ENCODE measurements at regions not wholly inside any gene's neighbourhood (a gene's known extent, or its start where the extent isn't known, plus 50 kb on each side); places are given as distances from the start of the nearest gene placed in this dataset.

DNA sequence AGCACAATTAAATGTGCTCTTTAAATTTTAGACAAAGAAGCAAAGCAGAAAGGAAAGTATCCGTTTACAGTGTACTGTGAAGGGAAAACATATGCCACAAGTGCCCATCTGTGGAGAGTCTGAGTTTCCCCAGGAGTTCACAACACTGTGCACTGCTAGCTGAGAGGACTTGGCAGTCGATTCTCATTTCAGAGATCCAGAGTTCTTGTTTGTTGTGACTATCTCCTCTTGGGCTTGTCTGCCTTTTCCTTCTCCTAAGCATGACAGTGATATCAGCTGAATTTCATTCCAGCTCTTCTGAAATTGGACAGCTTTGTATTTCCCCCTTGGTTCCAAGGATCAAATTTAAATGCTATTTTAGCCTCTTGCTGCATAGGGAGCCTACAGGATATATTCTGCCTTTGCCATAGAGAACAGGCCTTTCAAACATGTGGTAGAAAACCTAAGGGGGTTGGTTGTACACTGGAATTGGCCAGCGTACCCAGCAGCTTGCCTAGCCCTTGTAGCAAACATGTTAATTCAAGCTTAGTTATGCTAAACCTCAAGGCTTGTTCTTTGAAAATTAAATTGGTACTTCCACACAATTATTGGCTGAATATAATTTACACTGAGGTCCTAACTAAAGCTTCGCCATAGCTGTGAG, 259.2 kb upstream of the NOVA1 start:
- DNase-seq, result no peak

DNA sequence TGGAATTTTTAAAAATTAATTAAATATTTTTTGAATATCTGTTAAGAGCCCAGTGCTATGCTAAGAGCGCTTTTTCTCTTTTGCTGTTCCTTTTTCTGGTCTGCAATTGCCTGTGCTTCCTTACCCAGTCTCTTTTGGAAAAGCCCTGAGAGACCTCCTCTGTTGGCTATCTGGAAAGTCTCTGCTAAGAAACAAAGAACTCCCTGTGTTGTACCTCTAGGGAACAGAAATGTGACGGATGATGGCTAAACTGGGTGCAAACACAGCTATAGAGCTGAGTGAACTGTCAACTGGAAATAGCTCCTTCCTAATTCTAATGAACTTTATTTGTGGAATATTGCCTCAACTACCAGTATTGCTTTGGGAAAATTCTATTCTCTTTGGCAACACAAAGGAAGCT, 261.6 kb upstream of the NOVA1 start:
- no peak for DNase-seq

DNA sequence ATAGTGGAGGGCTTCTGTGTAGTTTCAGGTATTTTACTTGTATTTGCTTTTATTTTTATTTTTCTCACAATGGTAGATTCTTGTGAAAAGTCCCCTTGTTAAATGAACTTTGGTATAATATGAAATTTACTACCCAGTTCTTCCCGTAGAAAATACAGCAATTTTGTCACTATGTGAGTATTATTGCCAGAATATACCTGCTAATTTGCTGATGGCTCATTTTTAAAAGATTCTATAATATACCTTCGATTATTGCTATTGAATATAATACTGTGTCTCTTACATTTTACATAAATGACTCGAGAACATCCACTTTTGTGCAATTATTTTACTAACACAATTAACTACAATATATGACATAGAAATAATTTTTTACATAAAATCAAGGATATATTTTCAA, 262.3 kb upstream of the NOVA1 start:
- DNase-seq, result no peak

DNA sequence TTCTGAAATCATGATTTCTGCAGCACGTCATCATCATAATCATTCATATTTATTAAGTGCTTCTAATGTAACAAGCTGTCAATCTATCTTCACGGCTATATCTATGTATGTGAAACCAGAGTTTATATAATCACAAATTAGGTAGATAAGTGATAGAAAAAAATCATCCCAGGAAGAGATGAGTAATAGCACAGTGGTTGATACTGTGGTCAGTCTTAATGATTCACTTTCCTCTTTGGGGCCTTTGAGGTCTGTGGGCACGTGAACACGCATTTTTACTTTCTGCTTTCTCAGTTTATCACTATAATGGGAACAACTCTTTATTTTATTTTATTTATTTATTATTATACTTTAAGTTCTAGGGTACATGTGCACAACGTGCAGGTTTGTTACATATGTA, 265.9 kb upstream of the NOVA1 start:
- DNase-seq, result no peak

DNA sequence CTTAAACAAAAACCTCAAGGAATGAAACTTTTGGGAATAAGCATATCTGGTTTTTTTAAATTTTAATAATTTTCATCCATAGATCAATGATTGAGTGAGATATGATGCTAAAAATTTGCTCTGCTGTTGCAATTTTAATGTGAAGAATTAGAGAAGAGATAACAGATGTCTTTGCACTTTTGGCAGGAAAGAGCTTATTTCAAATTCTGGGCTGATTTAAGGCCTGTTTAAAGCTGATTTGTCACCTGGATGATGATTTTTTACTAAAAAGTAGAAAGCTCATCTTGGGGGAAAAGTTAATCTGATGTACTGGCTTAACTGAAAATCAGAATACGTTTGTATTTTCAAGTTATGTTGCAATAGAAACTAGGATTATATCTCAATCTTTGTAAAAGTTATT, 268.9 kb upstream of the NOVA1 start:
- DNase-seq, result no peak

DNA sequence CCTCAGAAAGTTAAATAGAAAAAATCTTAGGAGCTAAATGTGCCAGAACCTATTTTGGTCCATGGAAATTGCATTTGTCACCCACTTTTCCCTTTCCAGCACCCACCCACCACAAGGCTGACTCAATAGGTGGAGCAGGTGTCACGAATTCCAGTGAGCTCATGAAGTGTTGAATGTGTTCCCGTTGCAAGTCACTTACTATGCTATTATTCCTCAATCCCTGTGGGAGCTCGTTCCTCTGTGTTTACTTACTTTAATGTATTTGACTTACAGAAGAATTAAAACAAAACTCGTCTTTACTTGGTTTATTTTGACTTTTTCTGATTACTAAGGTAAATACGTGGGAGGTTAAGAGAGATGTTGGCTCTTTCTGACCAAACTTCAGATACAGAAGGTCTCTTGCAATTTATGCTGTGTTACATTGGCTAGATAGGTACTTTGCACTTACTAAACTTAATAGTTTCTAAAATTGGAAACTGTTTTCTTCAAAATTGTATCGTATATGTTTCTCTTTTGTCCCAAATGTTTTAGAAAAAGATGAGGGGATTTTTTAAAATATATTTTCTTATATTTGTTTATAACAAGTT, 269.4 kb upstream of the NOVA1 start:
- peak in 1 of 2 experiments; percentile 52 for DNase-seq

DNA sequence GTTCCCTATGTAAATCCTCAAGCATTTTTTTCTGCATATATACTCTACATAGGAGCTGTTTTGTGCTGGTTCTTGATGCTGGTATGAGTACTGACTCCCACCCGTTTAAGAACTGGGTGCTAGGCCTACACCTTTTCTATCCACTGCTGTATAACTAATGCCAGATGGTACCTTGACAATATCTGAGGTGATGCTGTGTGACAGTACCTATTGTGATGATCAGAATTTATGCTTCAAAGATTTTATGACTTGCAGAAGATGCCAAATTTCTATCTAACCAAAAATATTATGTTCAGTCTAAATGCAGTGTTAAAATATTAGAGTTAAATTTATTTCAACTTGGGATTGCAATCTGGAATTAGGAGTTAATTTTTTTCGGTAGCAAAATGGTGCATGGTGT, 272.3 kb upstream of the NOVA1 start:
- DNase-seq, result no peak

DNA sequence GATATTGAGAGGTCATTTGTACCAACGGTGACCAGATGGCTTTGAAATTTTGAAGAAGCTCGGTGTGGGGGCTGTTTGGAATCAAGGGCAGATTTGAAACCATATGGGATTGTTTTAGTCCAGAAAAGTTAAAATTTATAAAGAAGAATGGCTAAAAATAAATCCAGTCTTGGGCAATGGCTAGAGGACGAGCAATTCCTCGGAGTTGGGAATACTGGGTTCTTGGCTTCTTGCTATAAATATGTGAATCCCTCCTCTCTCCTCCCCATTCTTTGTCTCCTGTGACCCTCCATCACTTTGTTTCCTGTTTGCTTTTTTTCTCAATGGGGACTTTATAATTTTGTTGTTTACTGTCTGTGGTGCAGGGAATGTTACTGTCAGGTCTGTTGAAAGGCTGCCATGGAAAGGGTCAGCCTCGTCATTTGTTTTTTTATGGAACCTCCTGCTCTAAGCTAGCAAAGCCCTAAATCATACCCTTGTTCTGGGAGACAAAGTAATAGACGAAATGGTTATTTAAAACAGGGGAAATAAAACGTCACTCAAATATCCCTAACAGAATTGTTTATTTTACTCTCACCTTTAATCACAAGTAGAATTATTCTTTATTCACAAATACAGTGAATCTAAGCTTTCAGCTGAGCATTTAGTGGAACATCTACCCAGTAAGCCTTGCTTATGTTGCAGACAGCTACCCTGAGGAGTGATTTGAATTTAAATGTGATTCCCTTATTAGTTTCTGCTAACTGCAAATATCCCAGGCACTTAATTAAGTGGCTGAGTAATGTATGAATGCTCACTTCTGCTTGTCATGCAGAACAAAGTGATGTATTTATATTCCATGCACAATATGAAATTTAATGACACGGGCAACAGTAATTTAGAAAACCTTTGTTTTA, 273.1 kb upstream of the NOVA1 start:
- DNase-seq, result peak; percentile 48 to 72

DNA sequence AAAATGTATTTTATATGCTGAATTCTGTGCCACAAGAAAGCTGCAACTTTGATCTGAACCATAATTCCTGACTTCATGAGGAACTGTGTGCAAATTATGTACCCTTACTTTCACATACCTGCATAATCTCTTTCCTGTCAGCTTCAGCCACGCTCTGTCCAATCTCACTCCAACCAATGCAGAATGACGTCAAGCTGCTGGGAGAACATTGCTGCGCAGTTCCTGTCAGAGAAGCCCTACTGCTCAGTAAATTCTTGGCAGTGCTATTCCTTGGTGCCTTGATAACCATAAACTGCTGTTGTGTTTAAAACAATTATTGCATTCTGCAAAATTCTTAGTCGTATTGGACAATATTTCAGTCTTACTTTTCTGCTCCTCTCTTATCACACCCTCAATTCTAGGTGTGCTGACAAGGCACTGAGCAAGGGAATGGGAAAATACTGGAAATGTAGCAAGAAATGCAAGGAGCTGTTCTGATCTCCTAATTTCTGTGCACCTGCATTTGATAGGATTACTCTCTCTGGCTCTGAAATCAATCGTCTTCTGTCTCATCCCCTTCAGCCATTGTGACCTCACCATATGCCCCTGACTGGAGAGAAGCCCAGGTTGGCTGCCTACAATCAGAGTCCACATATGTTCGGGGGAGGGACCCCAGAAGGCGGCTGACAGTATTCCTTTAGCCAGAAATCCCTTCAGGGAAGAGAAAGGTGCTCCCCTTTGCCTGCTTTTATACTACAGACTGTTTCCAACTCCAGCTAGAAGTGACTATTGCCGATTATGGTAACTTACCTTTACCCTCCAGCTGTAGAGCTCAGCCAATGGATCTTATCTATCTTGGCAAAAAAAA, 274.9 kb upstream of the NOVA1 start:
- no peak for DNase-seq

DNA sequence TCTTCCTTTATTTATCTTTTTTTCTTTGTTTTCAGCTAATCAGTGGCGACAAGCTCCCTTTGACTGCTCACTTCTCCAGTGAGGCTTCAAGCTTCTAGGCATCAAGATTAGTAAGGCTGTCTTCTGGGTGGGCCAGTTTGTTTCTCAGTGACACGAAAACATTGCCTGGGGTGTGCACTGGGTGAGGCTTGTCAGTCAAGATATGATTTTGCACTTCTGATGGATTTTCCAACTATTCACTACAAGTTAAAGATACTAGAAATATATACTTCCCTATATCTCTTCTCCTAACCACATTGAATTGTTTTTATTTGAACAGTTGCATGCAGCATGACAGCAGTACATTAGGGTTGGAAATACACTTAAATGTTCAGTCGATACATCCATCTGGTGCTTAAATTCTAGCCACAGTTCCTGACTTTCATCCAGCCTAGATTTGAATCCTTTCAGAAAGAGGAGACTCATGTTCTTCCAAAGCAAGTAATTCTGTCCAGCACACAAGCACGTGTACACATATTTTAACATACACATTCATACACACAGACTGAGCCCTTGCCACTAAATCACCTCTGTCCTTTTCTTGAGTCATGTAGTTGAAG, 275.6 kb upstream of the NOVA1 start:
- no peak for DNase-seq

DNA sequence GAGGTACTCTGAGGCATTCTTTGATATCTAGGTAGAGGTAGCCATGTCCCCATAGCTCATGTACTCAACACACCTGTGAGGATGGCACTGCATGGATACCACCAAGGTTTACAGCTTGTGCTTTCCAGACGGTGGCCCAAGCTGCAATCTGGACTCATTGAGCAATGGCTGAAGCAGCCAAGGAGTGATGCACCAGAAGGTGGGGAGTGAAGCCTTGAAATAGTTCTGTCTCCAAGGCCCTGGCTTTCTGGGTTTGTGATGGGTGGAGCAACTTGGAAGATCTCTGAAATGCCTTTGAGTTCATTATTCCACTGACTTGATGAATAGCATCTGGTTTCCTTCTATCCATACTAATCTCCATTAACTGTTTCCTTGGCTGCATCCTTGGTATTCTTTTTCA, 290.0 kb upstream of the NOVA1 start:
- no peak for DNase-seq

DNA sequence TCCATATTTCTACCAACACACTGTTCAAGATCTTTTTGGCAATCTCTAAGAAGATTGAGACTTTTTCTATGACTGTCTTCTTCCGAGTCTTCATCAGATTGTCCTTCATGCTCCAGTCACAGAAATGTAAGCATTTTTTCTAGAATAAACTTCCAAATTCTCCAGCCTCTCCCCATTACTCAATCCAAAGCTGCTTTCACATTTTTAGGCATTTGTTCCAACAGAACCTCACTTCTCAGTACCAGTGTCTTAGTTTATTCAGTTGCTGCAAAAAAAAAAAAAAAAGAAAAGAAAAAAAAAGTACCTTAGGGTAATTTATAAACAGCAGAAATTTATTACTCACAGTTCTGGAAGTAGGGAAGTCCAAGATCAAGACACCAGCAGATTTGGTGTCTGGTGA, 290.8 kb upstream of the NOVA1 start:
- no peak for DNase-seq

DNA sequence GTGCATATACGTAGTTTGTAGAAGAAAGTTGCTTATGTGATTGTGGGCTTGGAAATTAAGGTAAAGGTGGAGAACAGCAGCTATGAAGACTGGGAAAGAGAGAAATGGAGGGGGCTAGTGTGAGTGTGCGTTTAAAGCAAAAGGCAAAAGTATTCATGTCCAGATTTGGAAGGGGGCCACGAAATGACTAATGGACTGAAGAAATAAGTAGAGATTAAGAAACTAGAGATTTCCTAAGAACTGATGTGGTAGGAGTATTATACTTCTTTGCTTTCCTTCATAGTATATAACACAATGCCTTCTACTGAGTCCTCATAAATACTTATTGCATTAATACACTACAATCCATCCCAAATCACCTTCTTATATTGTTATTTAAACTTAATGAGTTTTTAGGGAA, 298.6 kb upstream of the NOVA1 start:
- DNase-seq, result no peak

DNA sequence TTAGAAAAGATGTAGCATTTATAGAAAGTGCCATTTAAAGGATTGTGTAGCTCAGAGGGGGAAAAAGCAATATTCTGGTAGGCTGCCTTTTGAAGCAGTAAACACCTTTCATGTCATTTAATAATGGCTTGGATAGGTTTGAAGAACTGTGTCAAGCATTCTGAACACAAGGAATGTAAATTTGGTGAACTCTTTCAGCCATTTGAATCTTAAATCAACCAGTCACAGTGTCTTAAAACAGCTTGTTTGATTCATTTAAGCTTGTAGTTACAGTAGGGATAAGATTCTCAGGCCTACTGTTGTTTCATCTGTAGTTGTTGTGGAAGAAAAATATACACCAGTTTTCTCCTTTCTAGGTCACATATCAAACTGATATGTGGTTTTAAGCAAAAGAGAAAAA, 299.4 kb upstream of the NOVA1 start:
- DNase-seq, result no peak

DNA sequence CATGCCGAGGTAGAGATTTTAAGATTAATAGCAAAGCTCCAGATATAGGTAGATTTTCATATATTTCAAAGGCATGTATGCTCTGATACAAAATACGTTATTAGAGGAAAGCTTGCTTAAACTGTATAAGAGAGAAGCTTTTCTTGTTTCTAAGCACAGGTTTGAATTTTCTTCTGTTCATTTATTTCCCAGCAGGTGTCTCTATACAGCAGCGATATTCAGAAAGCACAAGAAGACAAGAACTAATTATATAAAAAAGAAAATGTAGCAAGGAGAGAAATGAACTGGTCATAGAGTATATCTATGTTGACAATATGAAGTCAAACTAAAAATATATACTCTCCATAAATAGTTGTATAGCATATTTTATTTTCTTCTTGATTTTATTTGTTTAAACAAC, 307.4 kb upstream of the NOVA1 start:
- no peak for DNase-seq

DNA sequence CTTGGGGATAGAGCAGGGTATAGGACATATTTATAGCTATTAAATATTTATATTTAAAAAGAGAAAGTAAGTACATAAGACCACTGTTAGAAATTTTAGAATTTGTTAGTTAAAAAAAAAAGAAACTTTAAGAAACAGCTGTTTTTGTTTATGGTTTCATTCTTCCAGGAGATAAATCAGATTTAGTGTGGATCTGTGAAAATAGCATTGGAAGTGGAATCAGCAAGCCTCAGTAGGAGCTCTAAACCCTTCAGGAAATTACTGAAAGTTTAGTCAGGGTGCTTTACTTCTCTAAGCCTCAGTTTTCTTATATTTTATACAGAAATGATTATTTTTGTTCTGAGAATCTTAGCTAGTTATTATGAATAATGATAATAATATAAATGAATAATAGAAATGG, 316.0 kb upstream of the NOVA1 start:
- DNase-seq, result no peak

DNA sequence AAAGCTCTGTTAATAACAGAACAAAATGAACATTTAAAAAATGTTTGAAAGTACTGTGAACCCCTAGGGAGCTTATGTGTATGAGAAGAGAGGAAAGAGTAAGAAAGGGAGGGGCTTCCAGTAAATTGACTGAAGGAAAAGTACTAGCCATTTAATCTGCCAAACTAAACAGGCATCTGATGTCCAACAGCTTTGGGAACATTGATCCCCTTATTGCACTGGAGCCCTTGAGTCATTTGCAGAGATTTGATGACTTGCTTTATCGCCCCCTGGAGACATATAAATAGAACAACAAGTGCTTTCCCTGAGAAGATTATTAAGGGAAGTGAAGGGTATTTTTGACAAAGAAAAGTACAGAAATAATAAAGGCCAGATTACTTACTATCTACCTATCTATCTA, 319.3 kb upstream of the NOVA1 start:
- DNase-seq, result no peak

DNA sequence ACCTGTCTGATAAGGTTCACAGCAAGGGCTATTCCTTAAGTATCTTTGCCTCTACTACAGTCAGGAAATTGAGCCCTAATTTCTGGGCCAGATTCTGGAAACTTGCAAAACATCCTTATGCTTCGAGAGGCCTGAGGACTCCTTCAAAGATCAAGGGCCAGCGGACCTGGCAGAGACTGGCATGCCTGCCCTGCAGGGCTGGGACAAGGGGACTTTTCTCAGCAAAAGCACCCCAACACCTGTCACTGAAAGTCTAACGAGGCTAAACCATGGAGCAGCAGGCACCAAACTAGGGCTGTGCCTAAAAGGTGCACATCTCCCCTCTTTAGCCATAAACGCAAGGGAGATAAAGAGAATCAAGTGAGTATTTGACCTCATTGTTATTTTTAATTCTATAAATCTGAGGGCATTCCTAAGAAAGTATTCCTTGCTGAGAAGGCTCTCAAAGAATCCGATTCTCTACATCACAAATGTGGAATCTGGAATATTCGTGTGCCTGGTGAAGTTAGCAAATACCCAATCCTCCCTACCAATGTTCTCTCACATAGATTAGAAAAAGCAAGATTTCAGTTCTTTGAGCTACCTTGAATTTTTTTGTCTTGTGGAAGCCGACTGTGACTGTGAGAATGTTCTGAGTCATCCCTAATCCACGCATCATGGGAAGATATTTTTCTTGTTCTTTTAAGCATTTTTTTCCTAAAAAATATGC, 328.2 kb upstream of the NOVA1 start:
- no peak for DNase-seq

DNA sequence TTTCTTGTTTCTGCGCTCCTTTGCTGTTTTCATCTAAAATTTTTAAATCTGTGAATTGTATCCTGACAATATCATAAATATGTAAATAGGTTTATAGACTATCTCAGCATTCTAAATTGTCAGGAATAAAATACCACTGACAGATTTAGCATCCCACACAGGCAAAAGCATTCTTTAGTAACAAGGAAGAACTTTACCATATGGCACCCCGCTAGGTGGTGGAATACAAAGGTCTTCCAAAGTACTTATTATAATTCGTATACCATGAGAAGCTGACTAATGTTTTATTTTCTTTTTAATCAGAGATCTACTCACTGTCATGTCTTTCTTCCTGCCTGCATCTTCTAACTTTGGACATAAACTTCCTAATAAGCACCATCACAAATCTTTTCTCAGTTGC, 328.8 kb upstream of the NOVA1 start:
- no peak for DNase-seq

DNA sequence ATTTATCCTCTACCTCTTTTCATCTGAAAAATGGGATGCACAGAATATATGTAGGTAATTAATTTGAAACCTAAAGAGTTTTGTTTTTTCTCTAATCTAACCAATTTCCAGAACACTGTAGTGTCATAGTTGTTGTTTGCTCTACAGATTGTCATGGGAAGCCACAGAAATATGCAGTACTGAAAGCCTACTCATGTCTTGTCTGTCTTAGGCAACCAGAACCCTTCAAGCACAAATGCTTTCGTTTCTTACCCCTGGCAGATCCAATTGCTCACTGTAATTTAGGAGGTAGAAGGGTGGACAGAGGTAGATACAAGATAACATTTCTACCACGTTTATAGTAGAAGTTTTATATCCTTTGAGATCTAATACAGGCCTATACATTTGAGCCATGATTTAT, 330.2 kb upstream of the NOVA1 start:
- no peak for DNase-seq

DNA sequence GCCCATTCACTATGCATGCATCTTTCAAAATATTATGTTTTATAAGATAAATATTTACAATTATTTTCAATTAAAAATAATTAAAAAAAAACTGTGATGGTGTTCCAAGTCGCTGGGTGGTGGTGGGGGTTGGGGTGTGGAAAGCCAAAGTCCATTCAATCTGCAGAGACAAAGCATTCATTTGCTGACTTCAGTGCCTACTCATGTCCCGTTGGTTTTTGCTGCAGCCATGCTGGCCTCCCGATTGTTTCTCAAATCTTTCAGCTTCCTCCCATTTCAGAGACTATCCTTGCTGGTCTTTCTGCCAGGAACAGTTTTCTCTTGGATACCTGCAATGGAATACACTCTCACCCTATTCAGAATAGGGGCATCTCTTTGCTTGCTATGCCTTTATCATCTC, 331.5 kb upstream of the NOVA1 start:
- no peak for DNase-seq

DNA sequence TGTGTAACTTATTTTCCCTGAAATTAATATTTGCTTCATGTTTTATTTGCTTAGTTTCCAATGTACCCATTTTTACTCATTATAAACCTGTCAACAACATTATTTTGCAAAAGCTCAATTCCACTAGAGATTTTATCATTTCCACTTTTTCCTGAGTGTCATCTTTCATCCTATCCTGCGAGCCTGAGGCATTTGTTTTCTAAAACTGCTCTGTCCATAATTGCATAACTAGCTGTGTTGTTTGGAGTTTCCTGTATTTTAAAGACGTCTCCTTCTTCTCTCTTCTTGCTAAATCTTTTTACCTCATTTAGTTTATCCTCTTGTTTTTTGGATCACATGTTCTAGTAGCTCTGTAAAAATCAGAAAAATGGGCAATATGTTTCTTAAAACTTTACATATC, 332.7 kb upstream of the NOVA1 start:
- no peak for DNase-seq
